ENCODE measurements at regions not wholly inside any gene's neighbourhood (a gene's known extent, or its start where the extent isn't known, plus 50 kb on each side); places are given as distances from the start of the nearest gene placed in this dataset.
"Not testable (repeated sequence)": the region's sequence is repeated elsewhere in the genome, so short reads cannot be mapped to it uniquely, and the experiment has no call there.

DNA sequence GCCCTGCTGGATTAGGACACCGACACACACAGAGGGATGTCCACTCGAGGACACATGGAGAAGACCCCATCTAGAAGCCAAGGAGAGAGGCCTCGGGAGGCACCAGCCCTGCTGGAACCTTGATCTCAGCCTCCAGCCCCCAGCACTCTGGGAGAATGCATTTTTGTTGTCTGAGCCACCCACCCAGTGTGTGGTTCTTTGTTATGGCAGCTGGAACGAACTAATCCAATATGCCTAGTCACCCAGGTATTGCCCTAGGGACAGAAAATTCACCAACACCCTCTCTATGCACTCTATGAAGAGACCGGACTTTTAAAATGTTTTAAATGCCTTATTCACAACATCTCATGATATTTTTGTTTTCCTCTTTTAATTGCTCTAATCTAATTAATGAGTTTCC is 117.4 kb downstream of the CRYAA start:
- no peak for DNase-seq

DNA sequence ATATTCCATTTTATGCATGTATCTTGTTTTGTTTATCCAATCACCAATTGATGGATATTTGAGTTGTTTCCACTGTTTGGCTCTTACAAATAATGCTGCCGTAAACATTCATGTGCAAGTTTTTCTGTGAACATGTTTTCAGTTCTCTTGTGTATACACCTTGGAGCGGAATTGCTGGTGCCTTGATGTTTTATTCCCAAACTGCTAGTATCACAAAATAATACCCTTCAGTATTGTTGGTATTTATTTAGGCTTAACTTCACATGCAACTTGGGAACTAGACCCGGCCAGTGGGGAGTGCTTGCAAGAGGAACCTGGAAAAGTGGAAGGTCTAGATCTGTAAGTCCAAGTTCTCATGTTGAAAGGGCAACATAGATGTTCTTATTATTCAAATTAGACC is 115.9 kb downstream of the CRYAA start:
- no peak for DNase-seq

DNA sequence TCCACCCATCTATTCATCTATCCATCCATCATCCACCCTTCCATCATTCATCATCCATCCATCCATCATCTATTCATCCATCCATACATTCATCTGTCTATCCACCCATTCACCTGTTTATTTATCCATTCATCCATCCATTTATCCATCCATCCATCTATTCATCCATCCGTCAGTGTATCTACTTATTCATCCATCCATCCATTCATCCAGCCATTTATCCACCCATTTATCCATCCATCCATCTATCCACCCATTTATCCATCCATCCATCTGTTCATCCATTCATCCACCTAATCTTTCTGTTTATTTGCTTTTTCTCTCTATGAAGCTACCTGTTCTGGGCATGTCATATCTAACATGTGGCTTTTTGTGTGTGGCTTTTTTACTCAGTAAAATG is 115.4 kb downstream of the CRYAA start:
- DNase-seq, result no peak

DNA sequence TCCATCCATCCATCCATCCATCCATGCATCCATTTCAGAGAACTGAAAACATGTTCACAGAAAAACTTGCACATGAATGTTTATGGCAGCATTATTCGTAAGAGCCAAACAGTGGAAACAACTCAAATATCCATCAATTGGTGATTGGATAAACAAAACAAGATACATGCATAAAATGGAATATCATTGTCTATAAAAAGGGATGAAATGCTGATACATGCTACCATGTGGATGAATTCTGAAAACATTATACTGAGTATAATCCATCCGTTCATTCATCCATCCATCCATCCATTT is 115.1 kb downstream of the CRYAA start:
- not testable (repeated sequence) for DNase-seq

DNA sequence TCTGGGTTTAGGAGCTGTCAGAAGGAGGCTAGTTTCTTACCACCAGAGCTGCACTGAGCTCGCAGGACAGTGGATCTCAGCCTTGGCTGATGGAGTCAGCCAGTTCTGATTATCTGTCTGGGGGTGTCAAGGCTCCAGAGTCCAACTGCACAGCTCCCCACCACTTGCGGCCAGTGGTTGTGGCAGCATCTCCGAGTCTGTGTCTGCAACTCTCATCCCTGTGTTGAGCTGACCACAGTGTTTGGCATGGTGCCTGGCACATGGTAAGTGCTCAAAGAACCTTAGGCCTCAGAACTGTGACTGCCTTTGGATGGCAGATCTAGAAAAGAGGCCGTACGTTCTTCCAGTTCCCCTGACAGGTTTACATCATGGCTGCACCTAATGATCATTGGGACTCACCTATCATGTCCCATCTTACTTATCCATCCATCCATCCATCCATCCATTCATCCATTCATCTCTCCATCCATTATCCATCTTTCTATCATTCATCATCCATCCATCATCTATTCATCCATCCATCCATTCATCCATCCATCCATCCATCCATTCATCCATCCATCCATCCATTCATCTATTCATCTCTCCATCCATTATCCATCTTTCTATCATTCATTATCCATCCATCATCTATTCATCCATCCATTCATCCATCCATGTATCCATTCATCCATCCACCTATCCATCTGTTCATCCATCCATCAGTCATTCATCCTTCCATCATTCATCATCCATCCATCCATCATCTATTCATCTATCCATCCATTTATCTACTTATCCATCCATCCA is 114.5 kb downstream of the CRYAA start:
- peak; percentile 9 for DNase-seq

DNA sequence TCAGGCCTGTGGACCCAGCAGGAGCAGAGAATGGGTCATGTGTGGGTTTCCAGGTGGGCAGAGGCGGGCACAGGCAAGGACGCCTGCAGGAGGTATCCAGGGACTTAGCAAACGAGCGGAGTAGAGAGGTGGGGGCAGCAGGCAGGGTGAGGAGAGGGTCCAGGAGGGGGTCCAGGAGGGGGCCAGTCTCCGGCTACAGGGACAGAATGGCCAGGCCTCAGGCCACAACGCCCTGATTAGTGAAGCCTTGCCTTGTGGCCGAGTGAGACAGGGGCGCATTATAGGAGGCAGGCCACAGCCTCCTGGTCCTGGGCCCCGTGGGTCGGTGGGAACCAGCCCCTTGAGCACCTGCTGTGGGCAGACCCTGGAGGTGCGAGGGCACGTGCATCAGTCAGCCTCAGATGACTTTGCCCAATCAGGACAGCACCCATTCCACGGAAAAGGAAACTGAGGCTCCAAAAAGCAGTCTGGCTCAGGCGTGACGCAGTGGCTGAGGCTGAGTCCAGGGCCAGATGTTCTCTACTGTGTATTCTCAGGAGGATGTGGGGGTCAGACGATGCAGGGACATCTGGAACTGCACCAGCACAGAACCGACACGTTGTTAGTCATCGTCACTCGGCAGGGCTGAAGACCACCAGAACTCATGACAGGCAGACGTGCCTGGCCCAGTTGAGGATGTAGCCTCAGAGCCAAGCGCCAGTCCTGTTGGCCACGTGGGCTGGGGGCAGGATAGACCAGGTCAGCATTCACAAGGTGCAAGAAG is 113.7 kb downstream of the CRYAA start:
- DNase-seq, result no peak

DNA sequence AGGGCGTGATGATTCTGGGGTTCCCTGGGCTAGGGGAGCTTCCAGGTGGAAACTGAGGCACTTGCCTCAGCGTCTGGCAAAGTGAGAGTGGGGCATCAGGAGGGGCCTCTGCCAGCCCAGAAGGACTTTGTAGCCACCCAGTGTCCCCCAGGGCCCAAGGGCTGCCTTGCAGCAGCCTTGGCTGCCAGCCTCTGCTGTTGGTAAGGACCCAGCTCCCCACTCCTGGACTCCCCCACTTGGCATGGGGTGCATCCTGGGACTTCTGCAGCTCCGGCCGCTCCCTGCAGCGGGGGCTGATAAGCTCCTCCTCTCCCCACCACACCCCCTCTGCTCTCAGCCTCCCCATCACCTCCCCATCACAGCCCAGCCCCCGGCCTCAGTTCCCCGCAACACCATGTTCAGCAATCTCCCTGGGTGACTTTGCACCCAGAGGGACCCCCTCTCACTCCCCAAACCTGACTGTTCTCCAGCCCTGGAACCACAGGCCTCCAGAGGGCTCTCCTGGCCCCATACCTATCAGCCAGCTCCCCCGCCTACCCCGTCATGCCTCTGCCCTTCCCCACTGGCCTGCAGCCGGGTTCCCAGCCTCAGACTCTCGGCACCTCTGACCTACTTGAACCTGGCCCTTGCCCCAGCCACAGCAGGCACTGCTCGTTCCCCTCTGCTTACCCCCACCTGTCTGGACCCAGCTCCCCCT is 113.0 kb downstream of the CRYAA start:
- DNase-seq, result no peak

DNA sequence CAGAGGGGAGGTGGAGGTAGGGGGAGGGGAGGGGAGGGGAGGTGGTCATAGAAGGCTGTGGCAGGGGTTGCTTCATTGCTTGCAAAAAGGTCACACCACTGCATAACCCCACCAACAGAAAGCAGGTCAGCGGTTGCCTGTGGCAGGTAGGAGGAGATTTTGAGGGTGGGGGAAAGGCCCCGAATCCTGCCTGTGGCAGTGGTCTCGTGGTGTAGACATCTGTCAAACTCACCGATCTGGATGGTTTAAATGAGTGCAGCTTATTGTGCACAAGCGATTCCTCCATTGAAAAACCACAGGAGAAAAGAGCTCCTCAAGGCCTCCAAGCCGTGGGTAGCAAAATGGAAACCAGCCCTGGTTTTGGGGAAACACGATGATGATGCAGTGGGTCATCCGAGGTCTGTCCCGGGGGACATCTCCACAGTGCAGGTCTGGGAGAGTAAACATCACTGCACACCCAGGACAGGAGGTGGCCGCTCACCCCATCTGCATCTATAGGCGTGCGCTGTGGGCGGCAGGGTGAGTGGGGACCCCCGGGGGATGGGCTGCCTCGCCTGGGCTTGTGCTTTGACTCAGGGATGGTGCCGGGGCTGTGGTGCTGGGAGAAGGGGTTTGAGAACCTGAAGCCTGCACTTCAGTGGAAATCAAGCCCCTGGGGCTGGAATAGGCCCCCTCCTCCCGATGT is 112.3 kb downstream of the CRYAA start:
- no peak for DNase-seq

DNA sequence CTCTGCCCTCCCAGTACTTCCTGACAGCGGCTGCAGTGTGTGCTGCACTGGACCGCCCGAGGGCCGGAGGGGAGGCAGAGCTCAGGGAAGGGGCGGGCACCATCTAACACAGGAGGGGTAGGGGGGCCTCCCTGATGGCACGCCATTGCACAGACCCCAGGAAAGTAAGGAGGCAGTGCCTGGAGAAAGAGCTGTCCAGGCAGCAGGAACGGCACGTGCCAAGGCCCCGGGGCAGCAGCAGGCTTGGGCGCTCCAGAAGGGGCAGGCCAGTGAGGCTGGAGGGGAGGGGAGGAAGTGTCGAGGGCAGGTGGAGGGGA is 110.7 kb downstream of the CRYAA start:
- no peak for DNase-seq

DNA sequence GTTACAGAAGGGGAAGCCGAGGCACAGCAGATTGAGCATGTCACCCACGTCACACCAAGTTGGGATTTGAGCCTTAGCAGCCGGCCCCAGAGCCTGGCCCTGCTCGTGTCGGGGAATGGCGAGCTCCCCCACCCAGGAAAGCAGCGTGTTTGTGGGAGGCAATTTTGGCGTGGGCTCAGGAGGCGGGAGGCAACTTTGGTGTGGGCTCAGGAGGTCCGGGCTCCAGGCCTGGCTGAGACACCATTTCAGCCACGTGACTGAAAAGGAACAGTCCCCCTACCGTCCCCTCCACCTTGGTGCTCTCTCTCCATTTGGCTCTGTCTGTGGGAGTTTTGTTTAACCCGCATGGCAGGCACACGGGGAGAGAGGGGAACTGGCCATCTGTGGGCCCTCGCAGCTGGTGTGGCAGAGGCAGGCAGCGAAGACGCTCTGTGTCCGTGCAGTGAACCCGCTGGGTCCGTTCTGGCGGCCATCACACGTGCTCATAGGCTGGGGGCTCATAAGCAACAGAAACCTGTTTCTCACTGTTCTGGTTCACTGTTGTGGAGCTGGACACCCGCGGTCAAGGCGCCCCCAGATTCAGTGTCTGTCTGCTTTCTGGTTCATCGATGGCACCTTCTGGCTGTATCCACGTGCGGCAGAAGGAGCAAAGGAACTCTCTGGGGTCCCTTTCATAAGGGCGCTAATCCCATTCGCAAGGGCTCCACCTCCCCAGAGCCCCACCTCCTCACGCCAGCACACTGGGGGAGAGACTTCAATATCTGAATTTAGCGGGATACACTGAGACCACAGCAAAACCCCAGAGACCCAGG is 110.2 kb downstream of the CRYAA start:
- no peak for DNase-seq

DNA sequence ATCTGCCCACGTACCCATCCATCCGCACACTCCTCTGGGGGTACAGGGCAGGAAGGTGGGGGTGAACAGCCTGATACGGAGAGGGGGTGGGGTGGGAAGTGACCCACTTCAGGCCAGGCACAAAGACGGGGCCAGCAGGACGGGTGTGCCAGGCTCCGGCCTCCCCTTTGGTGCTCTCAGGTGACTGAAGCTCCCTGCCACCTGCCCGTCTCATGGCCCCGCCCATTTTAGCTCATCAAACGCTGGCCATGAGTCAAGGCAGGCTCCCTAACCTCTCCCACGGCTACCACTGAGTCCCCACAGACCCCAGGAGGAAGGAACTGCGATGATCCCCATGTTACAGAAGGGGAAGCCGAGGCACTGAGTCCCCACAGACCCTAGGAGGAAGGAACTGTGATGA is 109.6 kb downstream of the CRYAA start:
- DNase-seq, result no peak

DNA sequence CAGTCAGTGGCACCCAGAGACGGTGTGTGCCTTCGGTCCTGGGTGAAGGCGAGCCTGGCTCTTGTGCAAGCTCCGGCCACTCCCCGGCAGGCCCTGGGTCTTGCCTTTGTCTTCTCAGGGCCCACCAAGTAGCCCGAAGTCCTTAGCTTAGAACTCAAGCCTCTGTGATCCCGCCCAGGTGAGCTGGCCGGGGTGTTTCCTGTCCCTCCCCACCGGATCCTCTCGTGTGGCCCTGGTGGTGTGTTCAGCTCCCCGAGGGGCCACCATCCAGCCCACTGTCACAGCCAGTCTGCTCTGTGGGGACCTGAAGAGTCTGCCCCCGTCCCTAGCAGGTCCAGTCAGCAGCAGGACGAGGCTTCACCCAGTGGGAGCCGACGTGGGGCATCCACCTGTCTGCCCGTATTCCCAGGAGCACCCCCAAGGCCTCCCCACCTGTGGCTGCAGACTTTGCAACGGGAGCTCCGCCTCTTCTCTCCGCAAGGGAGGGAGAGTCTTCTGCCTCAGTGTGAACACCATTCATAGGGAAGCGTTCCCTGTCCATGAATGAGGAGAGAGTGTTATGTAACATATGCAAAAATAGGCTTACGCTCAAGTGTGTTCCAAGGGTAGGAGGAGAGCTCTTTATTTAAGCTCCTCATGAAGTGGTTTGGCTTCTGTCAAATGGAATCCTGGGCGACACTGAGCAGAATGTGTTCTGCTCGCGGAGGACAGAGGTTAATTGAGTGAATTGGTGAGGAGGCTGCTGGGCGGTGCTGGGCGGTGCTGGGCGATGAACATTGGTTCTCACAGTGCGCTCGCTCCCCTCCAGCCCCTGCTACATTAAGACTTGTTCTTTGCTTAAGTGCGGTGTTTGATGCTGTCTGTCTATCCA is 108.9 kb downstream of the CRYAA start:
- no peak for DNase-seq

DNA sequence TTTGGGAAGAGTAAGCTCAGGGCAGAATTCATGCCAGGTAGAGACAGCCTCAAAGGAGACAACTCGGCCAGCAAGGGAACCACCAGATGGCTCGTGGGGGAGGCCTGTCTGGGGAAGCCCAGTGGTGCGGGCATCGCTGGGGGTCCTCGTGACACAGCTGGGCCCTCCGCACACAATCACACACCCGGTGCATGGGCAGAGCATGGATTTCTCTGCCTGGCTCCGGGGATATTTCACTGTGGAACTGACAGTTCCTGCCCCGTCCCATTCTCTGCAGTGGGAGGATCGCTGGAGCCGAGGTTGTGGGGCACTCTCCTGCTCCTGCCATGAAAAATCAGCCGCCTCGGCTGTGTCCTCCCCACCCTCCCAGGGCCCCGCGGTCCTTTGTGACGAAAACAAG is 108.0 kb downstream of the CRYAA start:
- no peak for DNase-seq

DNA sequence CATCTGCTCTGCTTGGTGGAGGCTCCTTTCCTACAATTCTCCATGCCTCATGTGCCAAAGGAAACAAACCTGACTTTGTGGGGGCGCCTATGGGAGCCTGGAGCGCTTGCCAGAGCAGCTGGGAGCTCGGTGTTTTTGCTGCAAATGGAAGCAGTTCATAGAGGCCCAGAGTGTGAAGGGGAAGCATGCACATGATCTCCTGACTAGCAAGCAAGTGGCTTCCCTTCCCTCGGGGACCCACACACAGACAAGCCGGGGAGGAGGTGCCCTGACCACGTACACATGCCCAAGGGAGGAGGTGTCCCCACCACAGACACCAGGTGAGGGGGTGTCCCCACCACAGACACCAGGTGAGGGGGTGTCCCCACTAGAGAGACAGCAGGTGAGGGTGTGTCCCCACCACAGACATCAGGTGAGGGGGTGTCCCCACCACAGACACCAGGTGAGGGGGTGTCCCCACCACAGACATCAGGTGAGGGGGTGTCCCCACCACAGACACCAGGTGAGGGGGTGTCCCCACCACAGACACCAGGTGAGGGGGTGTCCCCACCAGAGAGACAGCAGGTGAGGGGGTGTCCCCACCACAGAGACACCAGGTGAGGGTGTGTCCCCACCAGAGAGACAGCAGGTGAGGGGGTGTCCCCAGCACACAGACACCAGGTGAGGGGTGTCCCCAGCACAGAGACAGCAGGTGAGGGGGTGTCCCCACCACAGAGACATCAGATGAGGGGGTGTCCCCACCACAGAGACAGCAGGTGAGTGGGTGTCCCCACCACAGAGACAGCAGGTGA is 106.8 kb downstream of the CRYAA start:
- no peak for DNase-seq

DNA sequence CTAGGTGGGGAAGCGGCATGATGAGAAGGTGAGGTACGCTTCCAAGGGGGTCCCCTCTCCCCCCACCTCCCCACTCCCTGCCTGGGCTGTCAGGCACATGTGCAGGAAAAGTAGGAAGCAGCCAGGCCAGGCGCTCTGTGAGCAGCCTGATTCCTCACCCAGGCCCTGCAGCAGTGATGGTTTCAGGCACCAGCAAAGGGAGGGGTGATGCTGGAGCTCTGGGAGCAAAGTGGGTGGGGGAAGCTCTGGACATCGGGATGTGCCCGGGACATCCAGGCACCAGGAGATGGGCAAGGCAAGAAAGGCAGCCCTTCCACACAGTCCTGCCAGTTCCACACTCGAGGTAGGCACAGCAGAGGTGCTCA is 106.1 kb downstream of the CRYAA start:
- no peak for DNase-seq

DNA sequence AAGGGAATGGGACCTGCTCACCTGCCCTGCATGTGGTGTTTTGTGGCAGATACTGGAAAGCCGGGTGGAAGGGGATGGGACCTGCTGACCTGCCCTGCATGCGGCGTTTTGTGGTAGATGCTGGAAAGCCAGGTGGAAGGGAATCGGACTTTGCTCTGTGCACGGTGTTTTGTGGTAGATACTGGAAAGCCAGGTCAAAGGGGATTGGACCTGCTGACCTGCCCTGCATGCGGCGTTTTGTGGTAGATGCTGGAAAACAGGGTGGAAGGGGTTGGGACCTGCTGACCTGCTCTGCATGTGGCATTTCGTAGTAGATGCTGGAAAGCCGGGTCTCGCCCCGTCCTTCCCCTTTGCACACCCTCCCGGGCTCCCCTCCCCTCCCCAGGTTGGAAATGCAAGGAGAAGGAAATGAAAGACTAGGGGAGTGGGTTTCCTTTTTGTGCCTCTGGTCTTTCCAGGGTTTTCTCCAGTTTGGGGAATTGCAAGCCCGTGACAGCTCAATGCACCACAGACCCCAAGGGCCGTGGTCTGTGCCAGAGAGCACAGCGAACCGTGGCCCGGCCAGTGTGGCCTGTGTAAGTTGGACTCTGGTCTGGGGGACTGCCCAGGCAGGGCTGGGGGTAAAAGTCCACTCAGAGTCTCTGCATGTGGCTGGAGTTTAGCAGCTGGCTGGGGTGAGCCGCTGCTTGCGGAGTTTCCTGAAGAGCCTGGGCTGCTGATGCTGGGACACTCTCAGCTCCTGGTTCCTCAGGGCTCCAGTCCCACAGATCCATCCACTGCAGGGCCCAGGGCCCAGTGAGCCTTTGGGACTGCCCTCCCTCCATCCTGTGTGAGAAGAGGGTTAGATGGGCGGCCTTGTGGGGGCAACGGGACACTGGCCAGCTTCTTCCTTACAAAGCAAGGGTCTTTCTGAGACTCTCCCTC is 105.5 kb downstream of the CRYAA start:
- DNase-seq, result no peak

DNA sequence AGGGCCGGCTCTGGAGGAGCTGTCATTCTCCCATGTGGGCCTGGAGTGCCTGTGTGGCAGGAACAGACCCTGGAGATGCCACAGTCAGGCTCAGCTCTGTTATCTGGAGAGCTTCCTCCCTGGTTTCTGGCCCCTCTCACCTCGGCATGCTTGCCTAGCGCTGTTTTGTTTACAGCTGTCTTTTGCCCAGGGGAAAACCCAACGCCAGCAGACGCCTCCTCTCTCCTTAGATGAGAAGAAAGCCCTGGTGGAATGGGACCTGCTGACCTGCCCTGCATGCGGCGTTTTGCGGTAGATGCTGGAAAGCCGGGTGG is 104.9 kb downstream of the CRYAA start:
- no peak for DNase-seq

DNA sequence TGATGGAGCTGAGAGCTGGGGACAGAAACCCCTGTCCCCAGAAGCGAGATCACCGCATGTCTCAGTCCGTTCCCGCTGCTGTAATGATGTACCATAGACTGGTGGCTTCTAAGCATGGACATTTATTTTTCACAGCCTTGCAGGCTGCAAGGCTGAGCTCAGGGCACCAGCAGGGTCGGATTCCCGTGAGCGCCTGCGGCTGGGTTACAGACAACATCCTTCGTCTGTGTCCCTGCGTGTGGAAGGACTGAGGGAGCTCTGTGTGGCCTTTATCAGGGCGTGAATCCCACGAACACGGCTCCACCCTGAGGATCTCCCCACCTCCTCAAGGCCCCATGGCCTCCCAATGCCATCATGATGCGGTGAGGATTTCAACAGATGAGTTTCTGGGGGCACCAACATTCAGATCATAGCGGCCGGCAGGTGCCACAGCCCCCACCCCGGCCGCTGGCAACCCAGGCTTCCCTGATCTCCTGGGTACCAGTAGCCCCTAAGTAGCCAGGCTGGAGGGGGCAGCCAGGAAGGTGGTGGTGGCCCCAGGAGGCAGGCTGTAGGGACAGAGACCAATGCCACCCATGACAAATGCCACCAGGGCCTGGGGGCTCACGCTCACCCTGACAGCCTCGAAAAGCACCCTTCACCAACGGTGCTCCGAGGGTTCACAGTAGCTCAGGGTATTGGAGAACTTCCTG is 104.4 kb downstream of the CRYAA start:
- no peak for DNase-seq

DNA sequence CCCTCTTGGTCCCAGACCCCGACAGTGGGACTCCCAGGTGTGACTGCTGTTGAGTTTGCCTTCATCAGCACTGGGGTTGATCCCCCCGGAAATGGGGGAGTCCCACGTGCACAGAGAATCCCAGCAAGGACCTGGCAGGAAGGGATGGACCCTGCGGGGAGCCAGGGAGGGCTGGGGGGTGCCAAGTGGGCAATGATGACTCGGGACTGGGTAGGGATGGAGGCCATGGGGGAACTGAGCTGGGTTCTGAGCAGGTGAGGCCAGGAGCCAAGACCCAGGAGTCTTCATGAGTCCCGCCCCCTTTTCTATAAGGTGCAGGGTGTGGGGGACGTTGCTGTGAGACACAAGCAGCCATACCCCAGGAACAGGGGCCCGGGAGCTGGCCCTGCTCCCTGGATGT is 103.8 kb downstream of the CRYAA start:
- DNase-seq, result no peak

Data from fibroblast of skin of abdomen (primary cell).